HG03039 (cell line): ENCODE measurements at regions not wholly inside any gene's neighbourhood (a gene's known extent, or its start where the extent isn't known, plus 50 kb on each side); places are given as distances from the start of the nearest gene placed in this dataset.

Experiments
- ATAC-seq: cut with Tn5 transposase; IDR thresholded peaks from one replicate; pipeline ENCODE4 v1.9.1; 2021; ENCODE audit warnings: mild to moderate bottlenecking, moderate library complexity; ENCODE audit not compliant: unreplicated experiment

DNA sequence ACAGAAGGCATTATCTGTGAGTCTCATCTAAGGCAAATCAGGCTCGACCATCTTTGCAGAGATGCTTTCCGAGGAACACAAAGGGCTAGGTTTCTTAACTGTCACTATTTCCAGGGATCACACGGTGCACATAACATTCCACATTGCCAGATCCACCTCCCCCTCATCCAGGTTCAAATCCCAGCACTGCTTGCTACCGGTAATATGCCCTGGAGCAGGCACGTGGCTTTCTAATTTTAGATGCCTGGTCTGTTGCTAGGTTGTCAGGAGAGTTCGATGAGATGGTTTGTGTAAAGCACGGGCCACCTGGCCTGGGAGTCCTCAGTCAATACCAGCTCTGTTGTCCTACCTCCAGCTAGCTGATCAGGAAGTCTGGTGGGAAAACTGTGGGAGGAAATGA, 598.6 kb downstream of the NPHP4 start:
- no peak for ATAC-seq

DNA sequence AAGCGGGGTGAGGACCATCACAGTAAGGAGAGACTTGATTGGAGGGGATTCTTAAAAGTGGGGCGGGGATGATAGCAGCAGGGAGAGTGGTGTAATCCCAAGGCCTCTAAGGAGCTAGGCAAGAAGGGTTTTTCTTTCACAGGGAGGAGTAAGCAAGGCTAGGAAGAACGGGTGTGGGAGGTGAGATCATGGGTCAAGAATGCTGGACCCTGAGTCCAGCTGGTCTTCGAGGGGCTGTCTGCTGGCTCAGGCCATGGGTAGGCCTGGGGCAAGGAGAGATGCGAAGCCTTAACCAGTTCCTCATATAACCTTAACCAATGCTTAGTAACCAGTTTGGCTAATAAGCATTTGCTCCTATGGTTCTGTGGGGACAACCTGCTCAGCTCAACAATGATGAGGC, 599.1 kb downstream of the NPHP4 start:
- ATAC-seq, result no peak

DNA sequence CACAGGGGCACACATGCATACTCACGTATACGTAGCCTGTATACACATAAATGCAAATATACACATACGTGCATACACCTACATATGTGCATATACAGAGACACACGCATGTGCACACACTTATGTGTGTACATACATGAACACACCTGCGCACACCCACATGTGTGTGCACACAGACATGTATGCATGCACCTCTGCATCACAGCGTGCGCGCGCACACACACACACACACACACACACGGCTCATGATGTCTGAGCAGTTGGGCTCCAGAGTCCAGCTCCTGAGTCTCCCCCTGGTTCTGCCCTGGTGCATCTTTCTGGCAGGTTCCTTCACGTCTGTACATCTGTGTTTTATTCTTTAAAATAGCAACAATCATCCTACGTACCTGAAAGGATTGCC, 600.5 kb downstream of the NPHP4 start:
- ATAC-seq, result no peak

DNA sequence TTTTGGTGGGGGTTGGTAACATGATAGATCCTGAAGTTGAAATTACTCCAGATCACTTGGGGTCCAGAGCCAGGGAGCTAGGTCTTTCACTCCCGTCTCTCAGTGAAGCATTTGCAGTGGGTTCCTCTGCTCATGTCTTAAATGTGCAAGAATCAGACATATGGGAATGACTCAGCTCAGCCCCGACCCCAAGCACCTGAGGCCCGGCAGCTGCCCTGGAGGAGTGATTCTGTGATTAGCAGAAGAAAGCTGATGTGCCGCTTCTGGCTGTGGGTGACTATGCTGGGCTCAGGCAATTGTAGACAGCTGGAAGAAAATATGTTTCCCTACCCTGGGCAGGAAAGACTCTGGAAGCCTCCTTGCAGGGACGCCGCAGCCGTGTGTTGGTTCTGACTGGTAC, 601.7 kb downstream of the NPHP4 start:
- no peak for ATAC-seq

DNA sequence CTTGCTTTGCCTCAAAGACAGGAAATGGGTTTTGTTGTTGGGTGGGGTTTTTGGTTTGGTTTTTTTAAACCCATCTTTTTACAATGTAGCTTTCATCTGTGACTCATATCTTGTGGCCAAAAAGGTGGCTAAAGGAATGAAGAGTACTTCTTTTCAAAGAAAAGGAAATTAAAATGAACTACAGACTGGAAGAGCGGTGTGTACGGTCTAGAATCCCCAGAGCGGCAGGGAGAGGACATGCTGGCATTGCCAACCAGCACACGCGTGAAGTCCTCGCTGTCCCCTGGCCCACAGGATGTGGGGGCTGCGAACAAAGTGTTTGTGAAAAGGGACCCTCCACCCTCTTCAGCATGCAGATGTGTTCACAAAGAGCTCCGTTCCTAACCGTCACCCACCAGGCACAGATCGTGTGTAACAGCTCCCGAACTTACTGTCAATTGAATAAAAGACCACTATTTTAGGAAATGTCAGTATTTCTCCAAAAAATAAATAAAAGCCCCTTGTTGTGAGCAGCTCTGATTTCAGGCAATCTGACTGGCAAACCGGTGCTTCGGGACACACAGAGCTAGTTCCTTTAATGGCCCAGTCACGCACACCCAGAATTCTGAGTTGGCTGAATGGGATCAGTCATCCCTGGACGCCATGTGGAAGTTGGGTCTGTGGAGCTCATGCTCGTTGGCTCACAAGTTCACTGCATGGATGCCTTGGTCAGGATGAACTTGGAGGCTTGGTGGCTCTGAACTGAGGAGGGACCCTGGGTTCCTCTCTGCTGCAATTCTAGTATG, 602.9 kb downstream of the NPHP4 start:
- ATAC-seq, result no peak

DNA sequence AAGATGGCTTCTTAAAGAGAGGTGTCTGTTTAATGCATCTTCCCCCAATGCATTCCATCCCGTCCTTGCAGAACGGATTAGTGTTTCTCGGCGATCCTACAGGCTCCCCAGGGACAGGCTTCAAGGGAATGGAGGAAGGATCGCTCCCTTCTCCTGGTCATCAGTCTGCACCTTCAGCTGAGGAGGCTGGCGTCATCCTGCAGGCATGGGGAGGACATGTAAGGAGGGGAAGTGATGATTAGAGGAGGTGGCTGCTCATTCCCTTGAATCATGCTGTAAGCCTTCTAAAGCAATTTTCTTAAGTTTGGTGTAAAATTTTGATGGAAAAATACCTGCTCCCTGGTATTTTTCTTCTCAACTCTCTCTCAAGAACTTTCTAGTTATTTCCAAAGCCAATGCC, 603.6 kb downstream of the NPHP4 start:
- no peak for ATAC-seq

DNA sequence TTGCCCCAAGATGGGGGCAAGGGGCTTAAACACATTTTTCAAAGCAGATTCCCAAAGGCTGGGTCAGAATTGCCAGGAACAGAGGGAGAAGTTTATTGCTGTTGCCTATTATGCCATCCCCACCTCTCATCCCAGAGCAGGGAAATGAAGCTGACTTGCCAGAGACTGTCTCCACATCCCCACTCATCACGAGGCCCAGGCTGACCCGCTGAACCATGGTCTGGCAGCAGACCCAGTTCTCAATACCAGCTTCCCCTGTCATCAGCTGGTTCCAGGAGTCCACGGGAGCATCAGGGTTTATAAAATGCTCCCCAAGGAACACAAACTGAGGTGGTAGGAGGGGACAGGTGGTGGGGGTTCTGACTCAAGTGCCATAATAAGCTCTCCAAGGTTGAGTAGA, 605.9 kb downstream of the NPHP4 start:
- no peak for ATAC-seq

DNA sequence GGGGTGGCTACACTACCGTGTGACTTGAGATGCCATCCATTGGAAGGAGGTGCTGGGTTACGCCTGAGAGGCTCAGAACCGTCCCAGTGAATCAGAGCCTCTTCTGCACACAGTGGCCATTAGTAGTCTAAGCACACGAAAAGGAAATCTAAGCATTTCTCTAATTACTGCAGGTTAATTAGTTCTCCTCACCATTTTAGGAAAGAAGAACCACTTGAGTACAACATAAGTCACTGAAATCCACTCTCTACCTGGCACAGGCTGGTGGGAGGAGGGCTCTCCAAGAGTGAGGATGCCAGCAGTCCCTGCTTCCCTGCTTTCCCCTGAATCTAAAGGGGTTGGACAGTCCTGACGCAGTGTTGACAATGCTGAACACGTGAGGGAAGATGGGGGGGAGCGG, 606.3 kb downstream of the NPHP4 start:
- ATAC-seq, result no peak

DNA sequence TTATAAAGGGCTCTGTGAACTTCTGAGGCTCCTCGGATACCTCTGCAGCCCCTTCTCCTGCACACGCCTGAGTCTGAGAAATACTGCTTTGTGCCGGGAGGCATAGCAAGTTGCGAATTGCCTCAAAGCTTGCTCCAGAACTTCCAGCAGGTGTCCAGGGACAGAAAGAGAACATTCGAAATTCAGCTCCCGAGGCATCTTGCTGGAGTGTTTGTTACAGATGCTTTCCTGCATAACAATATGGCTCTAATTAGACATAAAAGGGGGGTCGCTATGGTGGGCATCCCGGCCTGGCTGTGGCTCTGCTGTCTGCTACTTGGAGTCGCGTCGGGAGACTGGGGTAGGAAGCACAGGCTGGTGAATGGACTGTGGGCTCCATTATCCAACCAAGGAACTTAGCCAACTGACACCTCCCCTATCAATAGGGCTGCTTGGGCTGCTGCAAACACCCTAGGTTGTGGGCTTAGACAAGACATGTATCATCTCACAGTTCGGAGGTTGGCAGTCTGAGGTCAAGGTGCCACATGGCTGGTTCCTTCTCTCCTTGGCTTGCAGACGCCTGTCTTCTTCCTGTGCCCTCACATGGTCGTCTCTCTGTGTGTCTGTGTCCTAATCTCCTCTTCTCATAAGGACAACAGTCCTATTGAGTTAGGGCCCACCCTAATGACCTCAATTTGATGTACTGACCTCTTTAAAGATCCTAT, 607.0 kb downstream of the NPHP4 start:
- ATAC-seq, result no peak

DNA sequence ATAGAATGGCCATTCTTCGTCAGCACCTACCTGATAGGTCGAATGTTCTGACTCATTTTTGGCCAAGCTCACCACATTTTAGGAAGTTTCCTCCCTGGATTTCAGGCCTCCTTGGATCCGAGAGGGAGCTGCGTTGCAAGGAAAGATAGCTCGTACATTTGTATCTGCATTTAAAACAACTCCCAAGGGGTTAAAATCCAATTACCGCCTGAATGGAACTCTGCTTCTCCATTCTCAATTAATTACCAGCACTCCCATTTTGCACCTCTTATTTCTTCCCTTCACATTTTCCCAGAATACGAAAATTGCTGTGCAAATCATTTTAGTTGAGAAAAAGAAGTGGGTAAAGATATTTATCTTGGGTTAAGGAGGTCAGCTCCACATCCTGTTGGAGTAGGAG, 610.7 kb downstream of the NPHP4 start:
- ATAC-seq, result no peak

DNA sequence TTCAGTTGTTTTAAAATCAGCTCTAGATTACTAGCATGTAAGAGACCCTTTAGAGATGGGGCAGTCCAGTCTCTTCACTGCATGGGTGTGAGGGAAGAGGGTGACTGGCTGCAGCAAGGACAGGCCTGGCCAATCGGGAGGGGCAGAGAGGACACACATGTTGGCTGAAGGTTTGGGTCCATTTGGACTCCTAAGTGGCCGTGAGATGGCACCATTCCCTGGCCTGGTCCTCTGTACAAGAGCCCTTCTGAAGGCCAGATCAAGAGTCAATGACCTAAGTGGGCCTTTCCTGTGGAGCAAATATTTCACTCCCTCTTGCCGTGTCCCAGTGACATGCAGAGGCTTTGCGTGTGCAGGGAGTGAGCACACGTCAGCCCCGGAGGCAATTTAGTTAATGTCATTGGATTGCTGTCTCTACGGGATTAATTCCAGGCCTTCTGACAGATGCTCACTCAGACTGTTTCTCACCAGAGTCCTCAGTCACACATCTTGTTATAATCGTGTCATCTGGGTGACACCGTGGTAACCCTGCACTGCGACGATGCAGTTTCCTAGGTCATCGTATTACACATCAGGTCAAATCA, 613.0 kb downstream of the NPHP4 start:
- no peak for ATAC-seq

DNA sequence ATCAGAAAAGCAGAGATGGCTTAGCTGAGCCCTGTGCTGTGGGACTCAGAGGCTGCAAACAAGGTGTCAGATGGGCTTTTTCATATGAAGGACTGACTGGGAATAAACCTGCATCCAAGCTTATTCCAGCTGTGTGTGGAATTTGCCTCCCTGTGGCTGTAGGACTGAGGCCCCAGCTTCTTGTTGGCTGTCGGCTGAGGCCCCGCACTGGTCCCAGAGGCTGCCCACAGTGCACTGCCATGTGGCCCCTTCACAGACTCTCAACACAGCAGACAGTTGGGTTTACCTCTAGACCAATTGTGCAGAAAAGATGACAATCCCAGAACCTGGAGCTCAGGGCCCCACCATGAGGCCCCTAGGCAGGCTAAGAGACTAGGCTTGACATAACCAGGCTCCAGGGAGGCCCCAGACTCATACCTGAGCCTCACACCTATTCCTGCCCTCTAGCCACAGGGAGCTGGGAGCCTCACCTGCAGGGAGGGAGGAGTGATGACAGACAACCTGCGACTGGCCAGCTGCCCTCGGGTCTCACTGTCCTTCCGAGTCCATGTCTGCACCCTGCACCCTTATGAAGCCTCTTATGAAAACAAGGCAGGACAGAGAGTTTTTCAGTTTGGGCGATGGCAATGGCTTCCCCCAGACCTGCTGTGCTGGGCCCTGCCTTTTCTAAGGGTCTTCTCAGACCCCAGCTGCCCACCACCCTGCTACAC, 615.5 kb downstream of the NPHP4 start:
- no peak for ATAC-seq

DNA sequence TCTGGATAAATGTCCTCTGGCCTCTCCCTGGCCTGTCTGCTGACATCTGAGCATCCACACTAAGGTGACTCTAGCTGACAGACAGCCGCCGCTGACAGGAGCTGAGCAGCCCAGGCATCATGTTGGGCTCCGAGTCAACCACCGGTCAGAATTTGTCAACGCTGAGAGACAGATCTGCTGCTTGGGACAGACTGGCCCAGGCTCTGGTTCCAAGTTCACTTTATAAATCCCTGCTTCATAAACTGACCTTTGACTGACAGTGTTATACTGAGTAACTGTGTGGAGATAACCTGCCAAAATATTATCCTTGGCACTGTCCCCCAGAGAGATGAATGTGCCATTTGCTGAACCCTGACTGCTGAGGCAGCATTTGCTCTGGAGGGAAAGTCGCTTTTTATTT, 616.7 kb downstream of the NPHP4 start:
- ATAC-seq, result no peak

DNA sequence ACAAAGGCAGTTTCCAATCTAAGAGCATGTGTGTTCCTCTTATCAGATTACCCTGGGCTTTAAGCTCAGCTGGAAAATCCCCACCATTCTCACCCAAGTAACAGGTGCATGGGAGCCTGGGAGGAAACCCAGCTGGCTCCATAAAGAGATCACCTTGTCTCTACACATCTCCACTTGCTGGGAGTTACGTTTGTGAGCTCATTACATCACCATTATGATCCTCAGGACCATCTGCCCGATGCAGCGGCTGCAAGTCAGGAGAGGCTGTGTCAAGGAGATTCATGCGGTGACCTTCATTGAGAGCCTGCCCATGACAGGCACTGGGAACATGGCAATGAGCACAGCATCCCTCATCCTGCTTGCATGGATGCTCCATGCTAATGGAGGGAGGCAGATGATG, 618.0 kb downstream of the NPHP4 start:
- ATAC-seq, result no peak

DNA sequence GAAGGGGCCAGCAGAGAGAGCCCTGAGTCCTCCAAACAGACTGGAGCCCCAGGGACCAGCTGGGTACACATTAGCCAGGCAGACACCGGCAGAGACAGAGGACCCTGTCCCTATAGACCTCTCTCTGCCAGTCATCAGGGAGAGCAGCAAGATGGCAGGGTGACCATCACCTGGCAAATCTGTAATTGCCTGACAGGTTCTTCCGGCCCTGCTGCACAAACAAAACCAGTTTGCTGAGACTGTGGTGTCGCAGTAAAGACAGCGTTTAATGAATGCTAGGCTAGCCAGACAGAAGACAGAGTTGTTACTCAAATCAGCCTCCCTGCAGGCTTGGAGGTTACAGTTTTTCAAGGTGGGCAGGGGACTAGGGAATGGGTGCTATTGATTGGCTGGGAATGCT, 618.9 kb downstream of the NPHP4 start:
- ATAC-seq, result no peak

DNA sequence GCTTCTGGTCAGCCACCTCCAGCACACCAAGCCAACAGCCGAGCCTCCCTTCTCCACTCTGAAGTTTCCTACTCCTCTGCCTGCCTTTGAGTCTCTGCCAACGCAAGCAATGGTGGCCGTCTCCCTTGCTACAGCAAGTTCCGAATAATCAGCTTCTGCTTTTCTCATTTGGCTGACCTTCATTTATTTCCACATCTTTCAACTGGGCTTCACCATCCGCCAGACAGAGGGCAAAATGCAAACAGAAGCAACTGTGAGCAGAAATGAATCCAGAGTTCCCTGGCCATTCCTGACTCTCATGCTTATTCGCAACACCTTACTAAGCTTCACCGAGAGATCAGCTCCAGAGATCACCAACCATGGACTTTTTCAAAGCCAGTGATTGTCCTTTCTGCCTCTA, 621.0 kb downstream of the NPHP4 start:
- no peak for ATAC-seq

DNA sequence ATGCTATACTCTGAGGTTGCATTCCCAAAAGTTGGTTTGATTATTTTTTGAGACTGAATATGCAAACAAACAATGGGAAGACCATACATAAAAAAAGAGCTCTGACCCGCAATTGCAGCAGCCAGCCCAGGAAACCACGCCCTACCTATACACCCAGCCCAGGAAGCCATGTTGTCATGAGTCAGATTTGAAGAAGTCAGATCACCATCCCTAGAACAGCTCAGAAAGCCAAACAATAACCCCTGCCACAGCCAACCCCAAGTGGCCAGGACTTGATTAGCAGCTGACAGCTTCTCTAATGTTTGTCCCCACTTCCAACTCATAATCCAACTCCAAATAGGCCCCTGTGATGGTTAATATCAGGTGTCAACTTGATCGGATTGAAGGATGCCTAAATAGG, 621.9 kb downstream of the NPHP4 start:
- no peak for ATAC-seq

DNA sequence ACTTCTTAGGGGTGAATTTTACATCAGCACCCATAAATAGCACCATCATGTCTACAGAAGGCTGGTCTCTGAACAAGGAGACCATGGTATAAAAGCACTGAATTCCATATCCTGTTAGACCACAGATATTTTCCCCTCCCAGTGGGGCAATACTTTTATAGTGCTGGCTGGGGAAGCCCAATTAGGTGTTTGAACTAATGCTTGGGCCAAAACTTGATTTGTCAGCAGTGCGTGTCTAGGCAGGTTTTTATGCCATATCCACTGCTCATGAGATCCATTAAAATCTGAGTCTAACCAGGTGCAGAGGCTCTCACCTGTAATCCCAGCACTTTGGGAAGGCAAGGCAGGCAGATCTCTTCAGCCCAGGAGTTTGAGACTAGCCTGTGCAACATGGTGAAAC, 623.0 kb downstream of the NPHP4 start:
- no peak for ATAC-seq

DNA sequence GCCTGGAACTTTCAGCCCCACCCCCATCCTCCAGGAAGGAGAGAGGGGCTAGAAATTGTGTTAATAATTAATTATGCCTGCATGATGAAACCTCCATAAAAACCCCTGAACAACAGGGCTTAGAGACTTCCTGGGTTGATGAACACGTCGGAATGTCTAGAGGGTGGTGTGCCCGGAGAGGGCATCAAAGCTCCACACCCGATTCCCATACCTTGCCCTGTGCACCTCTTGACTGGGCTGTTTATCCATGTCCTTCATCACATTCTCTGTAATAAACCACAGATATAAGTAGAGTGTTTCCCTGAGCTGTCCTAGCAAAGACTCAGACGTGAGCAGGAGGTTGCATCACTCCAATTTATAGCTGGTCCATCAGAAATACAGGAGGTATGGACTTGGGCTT, 624.0 kb downstream of the NPHP4 start:
- no peak for ATAC-seq

DNA sequence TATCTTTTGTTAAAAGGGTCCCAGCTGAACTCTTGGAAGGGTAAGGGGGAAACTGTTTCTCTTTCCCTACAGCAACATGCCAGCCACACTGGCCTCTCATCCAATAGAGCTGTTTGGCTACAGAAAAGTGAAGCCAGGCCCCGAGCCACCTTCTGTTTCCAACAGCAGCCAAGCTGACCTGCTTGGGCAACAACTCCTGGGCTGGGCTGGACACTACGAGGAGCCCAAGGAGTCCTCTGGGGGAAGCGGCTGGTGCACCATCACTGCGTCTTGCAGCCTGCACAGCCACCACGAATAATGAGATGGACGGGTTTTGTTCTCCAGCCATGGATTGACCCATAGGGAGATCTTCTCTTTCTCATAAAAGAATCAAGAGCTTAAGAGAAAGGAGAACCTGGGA, 624.9 kb downstream of the NPHP4 start:
- ATAC-seq, result no peak

DNA sequence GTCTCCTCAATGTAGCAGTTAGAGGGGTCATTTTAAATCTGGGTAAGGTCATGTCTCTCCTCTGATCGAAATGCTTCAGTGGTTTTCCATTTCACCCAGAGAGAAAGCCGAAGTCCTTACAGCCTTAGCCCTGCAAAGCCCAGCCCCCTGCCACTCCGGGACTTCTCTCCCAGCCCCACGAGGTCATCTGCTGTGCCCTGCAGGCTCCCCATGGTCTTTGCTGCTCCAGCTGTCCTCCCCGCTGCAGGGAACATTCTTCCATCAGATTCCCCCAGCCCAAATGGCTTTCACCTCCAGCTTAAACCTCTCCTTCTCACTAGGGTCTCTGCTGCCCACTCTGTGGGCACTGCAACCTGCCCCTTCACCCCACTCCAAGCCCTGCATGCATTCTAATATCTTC, 626.5 kb downstream of the NPHP4 start:
- no peak for ATAC-seq

DNA sequence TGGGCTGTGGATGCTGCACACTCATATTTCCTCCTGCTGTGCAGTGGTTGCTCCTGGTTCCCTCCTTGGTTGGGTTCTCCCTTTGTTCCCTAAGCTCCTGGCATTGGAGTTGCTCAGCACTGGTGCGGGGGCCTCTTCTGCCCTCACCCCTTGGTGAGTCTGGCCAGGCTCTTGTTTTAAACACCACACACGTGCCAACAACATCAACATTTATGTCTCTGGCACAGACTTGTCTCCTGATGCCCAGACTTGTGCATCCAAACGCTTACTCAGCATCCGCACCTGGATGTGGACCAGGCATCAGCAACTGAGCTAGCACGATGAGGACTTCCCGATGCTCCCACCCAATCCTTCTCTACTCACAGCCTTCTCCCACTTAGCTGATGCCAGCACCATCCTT, 627.6 kb downstream of the NPHP4 start:
- ATAC-seq, result no peak
